Upper lobe of left lung (tissue), 6 donors: ENCODE measurements at regions not wholly inside any gene's neighbourhood (a gene's known extent, or its start where the extent isn't known, plus 50 kb on each side); places are given as distances from the start of the nearest gene placed in this dataset.

ENCODE experiments used
- ATAC-seq, 2 donors: fragments of 200-7000 bp; cut with Tn5 transposase; one replicate each; pipeline ENCODE4 v1.9.1; 2022; ENCODE audit warnings: mild to moderate bottlenecking in 2 of 2, moderate library complexity in 2 of 2; ENCODE audit not compliant: low FRiP score in 2 of 2
- DNase-seq, 2 donors: peaks; one replicate each; pipeline ENCODE4 v3.0.0-alpha.2; 2019 to 2020
- H3K27ac ChIP-seq, 4 donors: fragments of 200-600 bp; sonication (generic); one replicate each; pipeline ENCODE4 v1.5.1; 2016 to 2019
- H3K27me3 ChIP-seq, 4 donors: fragments of 200-600 bp; sonication (generic); one replicate each; pipeline ENCODE4 v1.5.1; 2017 to 2019
- H3K36me3 ChIP-seq, 4 donors: fragments of 200-600 bp; sonication (generic); one replicate each; pipeline ENCODE4 v1.5.1; 2016 to 2019
- H3K4me1 ChIP-seq, 4 donors: fragments of 200-600 bp; sonication (generic); one replicate each; pipeline ENCODE4 v1.5.1; 2018 to 2019
- H3K4me3 ChIP-seq, 4 donors: fragments of 200-600 bp; sonication (generic); one replicate each; pipeline ENCODE4 v1.5.1; 2017 to 2019; ENCODE audit warnings: mild to moderate bottlenecking in 2 of 4, moderate library complexity in 1 of 4
- H3K9me3 ChIP-seq, 4 donors: fragments of 200-600 bp; sonication (generic); one replicate each; pipeline ENCODE4 v1.5.1; 2018 to 2019
- EP300 ChIP-seq, 4 donors: sonication (generic); formaldehyde crosslinking; IDR thresholded peaks; one replicate each; pipeline ENCODE4 v1.5.1; 2017; ENCODE audit warnings: antibody characterized with exemption in 4 of 4, control low read depth in 2 of 4
- POLR2A ChIP-seq, 4 donors: fragments of 450-650 bp; IDR thresholded peaks; one replicate each; pipeline ENCODE4 v1.5.1; 2016 to 2017; ENCODE audit warnings: antibody characterized with exemption in 4 of 4, mild to moderate bottlenecking in 2 of 4
- POLR2AphosphoS5 ChIP-seq, 2 donors: sonication (generic); formaldehyde crosslinking; IDR thresholded peaks; one replicate each; pipeline ENCODE4 v1.5.1; 2017; ENCODE audit warnings: antibody characterized with exemption in 2 of 2
- WGBS, 2 donors: methylation state at CpG; one replicate each; pipeline ENCODE4 v1.1.5; 2017 to 2018; 5-methylcytosine and 5-hydroxymethylcytosine counted together
- TF ChIP-seq, protein P1 (sequence below), 6 experiments: fragments of 450-650 bp in 4 of 6; fragments of 200-600 bp in 2 of 6; sonication (generic) in 2 of 6; IDR thresholded peaks; one replicate each; pipeline ENCODE4 v1.5.1; 2016 to 2019; ENCODE audit warnings: antibody characterized with exemption in 6 of 6
- donor health status: DM: no; HTN: no; CAD: no; lungs with moderate emphysema.
- donor health status: DM: no; HTN: yes; CAD: no; lungs with severe emphysema.

DNA sequence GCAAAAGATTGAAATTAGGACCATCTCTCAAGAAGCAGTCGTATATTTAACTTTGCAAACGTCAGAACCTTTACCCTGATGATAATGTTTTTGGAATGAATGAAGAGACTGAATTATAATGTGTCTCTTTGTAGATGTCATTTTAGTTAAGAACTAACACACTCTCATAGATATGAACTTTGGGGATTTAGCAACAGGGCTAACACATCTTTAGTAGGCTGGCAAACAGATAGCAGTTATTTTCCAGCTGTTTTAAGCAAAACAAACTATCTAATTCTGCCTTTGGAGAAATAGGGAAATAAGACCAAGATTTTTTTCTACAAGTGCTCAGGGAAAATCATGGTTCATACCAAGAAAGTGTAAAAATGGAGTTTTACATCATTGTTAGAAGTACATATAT is 469.7 kb downstream of the SPATA31D1 start:
- Histone ChIP-seq H3K27ac (no peak overlapping the region), H3K36me3 (no peaks in the 10 kb centered on the region), H3K4me3 (no peak overlapping the region), H3K9me3 (no peaks in the 10 kb centered on the region), H3K27me3 (no peaks in the 10 kb centered on the region), H3K4me1 (no peaks in the 10 kb centered on the region)
- ATAC-seq (no peak), DNase-seq (no peak)
- TF ChIP-seq POLR2AphosphoS5 (IDR thresholded peaks at IDR 0.05), result no peak
- TF ChIP-seq, protein P1, sequence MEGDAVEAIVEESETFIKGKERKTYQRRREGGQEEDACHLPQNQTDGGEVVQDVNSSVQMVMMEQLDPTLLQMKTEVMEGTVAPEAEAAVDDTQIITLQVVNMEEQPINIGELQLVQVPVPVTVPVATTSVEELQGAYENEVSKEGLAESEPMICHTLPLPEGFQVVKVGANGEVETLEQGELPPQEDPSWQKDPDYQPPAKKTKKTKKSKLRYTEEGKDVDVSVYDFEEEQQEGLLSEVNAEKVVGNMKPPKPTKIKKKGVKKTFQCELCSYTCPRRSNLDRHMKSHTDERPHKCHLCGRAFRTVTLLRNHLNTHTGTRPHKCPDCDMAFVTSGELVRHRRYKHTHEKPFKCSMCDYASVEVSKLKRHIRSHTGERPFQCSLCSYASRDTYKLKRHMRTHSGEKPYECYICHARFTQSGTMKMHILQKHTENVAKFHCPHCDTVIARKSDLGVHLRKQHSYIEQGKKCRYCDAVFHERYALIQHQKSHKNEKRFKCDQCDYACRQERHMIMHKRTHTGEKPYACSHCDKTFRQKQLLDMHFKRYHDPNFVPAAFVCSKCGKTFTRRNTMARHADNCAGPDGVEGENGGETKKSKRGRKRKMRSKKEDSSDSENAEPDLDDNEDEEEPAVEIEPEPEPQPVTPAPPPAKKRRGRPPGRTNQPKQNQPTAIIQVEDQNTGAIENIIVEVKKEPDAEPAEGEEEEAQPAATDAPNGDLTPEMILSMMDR (IDR thresholded peaks at IDR 0.05), result no peak
- no peak for TF ChIP-seq EP300 (IDR thresholded peaks at IDR 0.05)
- TF ChIP-seq POLR2A (IDR thresholded peaks at IDR 0.05), result no peak
- 71 to 78% methylated on average over 2 of the region's 2 CpGs for WGBS, 2 donors

DNA sequence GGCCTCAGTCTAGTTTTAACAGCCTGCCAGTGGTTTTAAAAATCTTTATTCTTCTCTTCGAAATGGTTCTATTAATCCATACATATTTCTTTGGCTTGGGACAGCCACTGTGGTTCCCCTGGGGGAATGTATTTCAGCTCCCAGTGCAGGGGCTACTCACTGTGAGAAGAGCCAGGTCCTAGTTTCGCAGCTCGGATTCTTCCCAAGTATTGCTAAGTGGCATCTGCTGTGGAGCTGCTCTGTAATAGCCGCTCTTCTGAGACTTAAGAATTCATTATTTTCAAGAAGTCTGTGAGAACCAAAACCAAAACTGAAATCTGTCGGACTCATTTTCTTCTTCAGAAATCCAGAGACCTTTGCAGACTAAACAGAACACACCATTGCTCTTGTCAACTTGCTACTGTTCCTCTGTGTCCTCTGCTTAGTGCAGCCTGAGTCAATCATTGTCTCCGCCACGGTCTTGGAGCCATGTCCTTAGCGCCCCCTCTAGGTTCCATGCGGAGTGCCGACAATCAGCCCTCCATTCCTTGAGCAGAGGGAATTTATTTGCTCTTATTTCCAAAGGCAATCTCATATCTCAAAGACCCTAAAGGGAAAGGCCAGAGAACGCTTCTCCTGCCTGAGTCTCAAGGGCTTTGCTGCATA is 478.2 kb downstream of the SPATA31D1 start:
- Histone ChIP-seq H3K4me1 (no peaks in the 10 kb centered on the region), H3K36me3 (no peaks in the 10 kb centered on the region), H3K27ac (no peak overlapping the region), H3K27me3 (no peaks in the 10 kb centered on the region), H3K9me3 (no peaks in the 10 kb centered on the region), H3K4me3 (no peak overlapping the region)
- DNase-seq (no peak), ATAC-seq (no peak)
- 88 to 90% methylated on average over 11 of the region's 11 CpGs for WGBS, 2 donors
- no peak for TF ChIP-seq EP300 (IDR thresholded peaks at IDR 0.05)
- TF ChIP-seq POLR2AphosphoS5 (IDR thresholded peaks at IDR 0.05), result no peak
- no peak for TF ChIP-seq POLR2A (IDR thresholded peaks at IDR 0.05)
- TF ChIP-seq, protein P1 (IDR thresholded peaks at IDR 0.05), result no peak

DNA sequence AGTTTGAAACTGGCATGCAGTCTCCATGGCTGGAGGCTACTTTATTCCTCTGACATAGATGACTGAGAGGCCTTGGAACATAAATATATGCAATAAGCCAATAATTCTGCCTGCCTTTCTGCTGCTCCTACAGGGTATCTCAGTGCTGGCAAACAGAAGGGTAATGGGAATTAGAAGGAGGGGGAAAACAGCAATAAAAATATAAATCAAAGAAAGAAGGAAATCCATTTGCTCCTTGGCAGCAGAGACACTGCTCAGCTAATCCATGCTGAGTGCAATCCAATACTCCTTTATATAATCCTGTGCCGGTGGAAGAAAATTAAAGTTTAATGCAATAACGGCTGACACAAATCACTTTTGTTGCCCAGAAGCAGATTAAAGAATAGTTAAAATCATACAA is 478.9 kb downstream of the SPATA31D1 start:
- no peak overlapping the region for H3K27ac ChIP-seq
- H3K27me3 ChIP-seq, result no peaks in the 10 kb centered on the region
- ATAC-seq (no peak), DNase-seq (no peak)
- WGBS, 2 donors, result 85 to 87% methylated on average over 2 of the region's 2 CpGs
- TF ChIP-seq, protein P1 (IDR thresholded peaks at IDR 0.05), result no peak
- TF ChIP-seq POLR2A (IDR thresholded peaks at IDR 0.05) (no peak), POLR2AphosphoS5 (IDR thresholded peaks at IDR 0.05) (no peak), EP300 (IDR thresholded peaks at IDR 0.05) (no peak)
- H3K4me3 ChIP-seq, result no peak overlapping the region
- no peaks in the 10 kb centered on the region for H3K4me1 ChIP-seq
- no peaks in the 10 kb centered on the region for H3K9me3 ChIP-seq
- no peaks in the 10 kb centered on the region for H3K36me3 ChIP-seq

DNA sequence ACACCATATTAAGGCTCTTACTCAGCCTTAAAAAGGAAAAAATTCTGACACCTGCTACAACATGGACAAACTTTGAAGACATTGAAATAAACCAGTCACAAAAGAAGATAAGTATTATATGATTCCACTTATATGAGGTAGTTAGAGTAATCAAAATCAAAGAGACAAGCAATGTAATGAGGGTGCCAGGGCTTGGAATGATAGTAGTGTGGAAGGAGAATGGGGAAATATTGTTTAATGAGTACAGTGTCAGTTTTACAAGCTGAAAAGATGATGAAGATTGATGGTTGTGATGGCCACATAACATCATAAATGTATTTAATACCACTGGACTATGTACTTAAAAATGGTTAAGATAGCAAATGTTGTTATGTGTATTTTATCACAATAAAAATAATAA is 485.7 kb downstream of the SPATA31D1 start:
- H3K27ac ChIP-seq, result no peak overlapping the region
- no peaks in the 10 kb centered on the region for H3K9me3 ChIP-seq
- no peaks in the 10 kb centered on the region for H3K27me3 ChIP-seq
- DNase-seq (no peak), ATAC-seq (no peak)
- TF ChIP-seq POLR2AphosphoS5 (IDR thresholded peaks at IDR 0.05), result no peak
- TF ChIP-seq POLR2A (IDR thresholded peaks at IDR 0.05), result no peak
- TF ChIP-seq, protein P1 (IDR thresholded peaks at IDR 0.05), result no peak
- TF ChIP-seq EP300 (IDR thresholded peaks at IDR 0.05), result no peak
- H3K4me1 ChIP-seq, result no peaks in the 10 kb centered on the region
- H3K36me3 ChIP-seq, result no peaks in the 10 kb centered on the region
- H3K4me3 ChIP-seq, result no peak overlapping the region

DNA sequence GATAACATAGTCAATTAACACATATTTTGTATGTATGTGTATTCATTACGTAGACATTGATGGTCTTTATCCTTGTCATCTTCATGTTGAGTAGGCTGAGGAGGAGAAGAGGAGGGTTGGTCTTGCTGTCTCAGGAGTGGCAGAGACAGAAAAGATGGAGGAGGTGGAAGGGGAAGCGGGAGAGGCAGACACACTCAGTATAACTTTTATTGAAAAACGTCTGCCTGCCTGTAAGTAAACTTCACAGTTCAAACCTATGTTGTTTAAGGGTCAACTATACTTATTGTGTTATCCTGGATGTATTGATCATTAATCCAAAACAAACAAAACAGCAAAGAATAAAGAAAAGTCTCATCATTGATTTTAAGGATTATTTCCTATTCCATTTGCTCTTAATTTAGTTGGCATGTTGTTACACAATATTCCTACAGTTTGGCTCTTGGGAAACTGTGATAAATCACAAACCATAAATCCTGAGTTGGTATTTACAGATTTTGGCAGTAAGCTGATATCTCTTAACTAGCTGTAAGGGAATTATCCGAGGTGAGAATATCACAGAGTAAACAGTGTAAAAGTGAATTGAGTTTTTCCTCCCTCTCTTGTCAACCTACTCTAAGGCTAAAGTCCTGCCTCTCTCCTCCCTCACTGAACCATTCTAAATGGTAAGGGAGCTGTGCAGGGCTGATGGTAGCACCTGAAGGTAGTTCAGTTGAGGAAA is 487.2 kb downstream of the SPATA31D1 start:
- 70 to 74% methylated on average over 4 of the region's 4 CpGs for WGBS, 2 donors
- ATAC-seq (no peak), DNase-seq (no peak)

More for the DNA sequence above, 487.2 kb downstream of the SPATA31D1 start:
- no peak overlapping the region for H3K27ac ChIP-seq
- H3K4me1 ChIP-seq, result no peaks in the 10 kb centered on the region
- H3K36me3 ChIP-seq, result no peaks in the 10 kb centered on the region
- no peaks in the 10 kb centered on the region for H3K27me3 ChIP-seq
- H3K4me3 ChIP-seq, result no peak overlapping the region
- H3K9me3 ChIP-seq, result no peaks in the 10 kb centered on the region
- no peak for TF ChIP-seq POLR2AphosphoS5 (IDR thresholded peaks at IDR 0.05)
- no peak for TF ChIP-seq EP300 (IDR thresholded peaks at IDR 0.05)
- no peak for TF ChIP-seq POLR2A (IDR thresholded peaks at IDR 0.05)
- TF ChIP-seq, protein P1 (IDR thresholded peaks at IDR 0.05), result no peak
